A549 (cell line): ENCODE measurements at regions not wholly inside any gene's neighbourhood (a gene's known extent, or its start where the extent isn't known, plus 50 kb on each side); places are given as distances from the start of the nearest gene placed in this dataset.
"Not testable (repeated sequence)": the region's sequence is repeated elsewhere in the genome, so short reads cannot be mapped to it uniquely, and the experiment has no call there.

Experiments used
- ATAC-seq, 2 experiments: fragments of 200-7000 bp in 1 of 2; fragments of >200 bp in 1 of 2; cut with Nextera tagmentation in 1 of 2; cut with Tn5 transposase in 1 of 2; 3 replicates each; pipeline versions ENCODE4 v1.8.0 to v1.9.1; 2018 to 2020; ENCODE audit warnings: mild to moderate bottlenecking in 1 of 2, moderate library complexity in 1 of 2
- CTCF ChIA-PET: fragments of 300-600 bp; sonication (Branson Sonifier 250); formaldehyde crosslinking; extraction: SDS; loops from one replicate; lab custom pipeline; 2021; ENCODE audit warnings: antibody characterized with exemption, inconsistent platforms; lab: Yijun Ruan, JAX
- POLR2A ChIA-PET: fragments of 350-600 bp; formaldehyde crosslinking; extraction: SDS; loops from one replicate; lab custom pipeline; 2021; ENCODE audit warnings: antibody characterized with exemption, inconsistent platforms; lab: Yijun Ruan, JAX
- DNase-seq, 2 experiments: peaks; one replicate each; pipeline versions ENCODE4 v3.0.0 to v3.0.0-alpha.2; 2011 to 2016; ENCODE audit warnings: low read depth in 1 of 2, low spot score in 1 of 2
- FAIRE-seq: peaks from 2 replicates; lab custom pipeline; 2011; peaks lifted over from hg19 to GRCh38; lab: Jason Lieb, UNC
- H3K27ac ChIP-seq, 2 experiments: fragments of >200 bp; sonication (Bioruptor Twin); formaldehyde crosslinking; 3 replicates each; pipeline ENCODE4 v1.5.1; 2016 to 2017
- H3K4me1 ChIP-seq: fragments of >200 bp; sonication (Bioruptor Twin); formaldehyde crosslinking; 3 replicates; pipeline ENCODE4 v1.6.1; 2016
- H3K4me2 ChIP-seq: fragments of >200 bp; sonication (Bioruptor Twin); formaldehyde crosslinking; 3 replicates; pipeline ENCODE4 v1.6.1; 2016
- H3K4me3 ChIP-seq: fragments of >200 bp; sonication (Bioruptor Twin); formaldehyde crosslinking; 3 replicates; pipeline ENCODE4 v1.5.1; 2016
- H3K9me3 ChIP-seq: fragments of >200 bp; sonication (Bioruptor Twin); formaldehyde crosslinking; 3 replicates; pipeline ENCODE4 v1.6.1; 2016
- CBX2 ChIP-seq: fragments of 200-600 bp; sonication (generic); IDR thresholded peaks from 2 replicates; pipeline ENCODE4 v1.6.1; 2016; ENCODE audit warnings: low read depth, mild to moderate bottlenecking, borderline replicate concordance
- CHD4 ChIP-seq: fragments of 200-600 bp; sonication (generic); IDR thresholded peaks from 2 replicates; pipeline ENCODE4 v1.6.1; 2016; ENCODE audit warnings: antibody characterized with exemption, mild to moderate bottlenecking, borderline replicate concordance
- EHF ChIP-seq: fragments of 250-450 bp; sonication (Bioruptor Pico); IDR thresholded peaks from 2 replicates; pipeline ENCODE4 v1.5.0; 2020; ENCODE audit warnings: mild to moderate bottlenecking
- GATA3 ChIP-seq: IDR thresholded peaks from 2 replicates; pipeline ENCODE4 v1.6.1; 2012; ENCODE audit warnings: borderline replicate concordance
- HEYL ChIP-seq: fragments of 250-450 bp; sonication (Bioruptor Pico); IDR thresholded peaks from 2 replicates; pipeline ENCODE4 v1.8.0; 2021; ENCODE audit warnings: mild to moderate bottlenecking, moderate library complexity
- HOXA7 ChIP-seq: fragments of 250-450 bp; sonication (Bioruptor Pico); IDR thresholded peaks from 2 replicates; pipeline ENCODE4 v1.5.0; 2020; ENCODE audit warnings: mild to moderate bottlenecking, moderate library complexity
- HOXB5 ChIP-seq: fragments of 250-450 bp; sonication (Bioruptor Pico); IDR thresholded peaks from 2 replicates; pipeline ENCODE4 v1.5.0; 2020; ENCODE audit warnings: mild to moderate bottlenecking, moderate library complexity
- KDM1A ChIP-seq: fragments of 200-600 bp; sonication (generic); IDR thresholded peaks from 2 replicates; pipeline ENCODE4 v1.6.1; 2016; ENCODE audit warnings: low read depth, mild to moderate bottlenecking
- KDM5A ChIP-seq: fragments of 200-600 bp; sonication (generic); IDR thresholded peaks from 2 replicates; pipeline ENCODE4 v1.6.1; 2016; ENCODE audit warnings: antibody characterized with exemption, mild to moderate bottlenecking
- MAZ ChIP-seq: fragments of 150-350 bp; IDR thresholded peaks from 2 replicates; pipeline ENCODE4 v1.6.1; 2014; ENCODE audit warnings: antibody characterized with exemption, low read depth, low read length, borderline replicate concordance
- NFE2L2 ChIP-seq: fragments of 150-350 bp; conservative IDR thresholded peaks from 2 replicates; pipeline ENCODE4 v1.6.1; 2014; ENCODE audit warnings: low read length
- NR3C1 ChIP-seq: fragments of >200 bp; sonication (Bioruptor Twin); formaldehyde crosslinking; IDR thresholded peaks from 3 replicates; pipeline ENCODE4 v1.6.1; 2017
- PHF8 ChIP-seq: fragments of 200-600 bp; sonication (generic); IDR thresholded peaks from 2 replicates; pipeline ENCODE4 v1.6.1; 2016; ENCODE audit warnings: low read depth, mild to moderate bottlenecking, antibody characterized with exemption, moderate library complexity, borderline replicate concordance
- POLR2A ChIP-seq: IDR thresholded peaks from 2 replicates; pipeline ENCODE4 v1.6.1; 2012; ENCODE audit warnings: mild to moderate bottlenecking, low read length
- POLR2AphosphoS2 ChIP-seq: conservative IDR thresholded peaks from 2 replicates; pipeline ENCODE4 v1.6.1; 2012; ENCODE audit warnings: low read length, improper control_type of control experiment, inconsistent platforms
- RARB ChIP-seq: fragments of 250-450 bp; sonication (Bioruptor Pico); IDR thresholded peaks from 2 replicates; pipeline ENCODE4 v1.8.0; 2021; ENCODE audit warnings: mild to moderate bottlenecking, moderate library complexity
- RCOR1 ChIP-seq: fragments of 150-350 bp; IDR thresholded peaks from 2 replicates; pipeline ENCODE4 v1.6.1; 2014; ENCODE audit warnings: antibody characterized with exemption, low read length, low read depth
- RNF2 ChIP-seq: fragments of 200-600 bp; sonication (generic); IDR thresholded peaks from 2 replicates; pipeline ENCODE4 v1.6.1; 2016; ENCODE audit warnings: low read depth, mild to moderate bottlenecking, antibody characterized with exemption, moderate library complexity, borderline replicate concordance
- SMC3 ChIP-seq: fragments of >200 bp; sonication (Bioruptor Twin); formaldehyde crosslinking; IDR thresholded peaks from 3 replicates; pipeline ENCODE4 v1.6.1; 2018; ENCODE audit warnings: inconsistent platforms
- TFCP2L1 ChIP-seq: fragments of 250-450 bp; sonication (Bioruptor Pico); IDR thresholded peaks from 2 replicates; pipeline ENCODE4 v1.5.0; 2021; ENCODE audit warnings: mild to moderate bottlenecking
- TP53 ChIP-seq: fragments of 250-450 bp; sonication (Bioruptor Pico); IDR thresholded peaks from 2 replicates; pipeline ENCODE4 v1.5.0; 2021; ENCODE audit warnings: mild to moderate bottlenecking, moderate library complexity
- ZFP36 ChIP-seq: fragments of 450-650 bp; IDR thresholded peaks from 2 replicates; pipeline ENCODE4 v1.6.1; 2014; ENCODE audit warnings: borderline replicate concordance; ENCODE audit not compliant: partially characterized antibody
- ZNF302 ChIP-seq: fragments of 250-450 bp; sonication (Bioruptor Pico); IDR thresholded peaks from 2 replicates; pipeline ENCODE4 v1.9.0; 2021; ENCODE audit warnings: inconsistent platforms, mild to moderate bottlenecking, moderate library complexity
- ZSCAN20 ChIP-seq: fragments of 250-450 bp; sonication (Bioruptor Pico); IDR thresholded peaks from 2 replicates; pipeline ENCODE4 v1.8.0; 2022; ENCODE audit warnings: mild to moderate bottlenecking, moderate library complexity
- WGBS: methylation state at CpG from one replicate; pipeline ENCODE4 v1.1.6; 2017; ENCODE audit errors: missing lambda C conversion rate; 5-methylcytosine and 5-hydroxymethylcytosine counted together
- TF ChIP-seq, protein P1 (sequence below): fragments of >200 bp; sonication (Bioruptor Twin); formaldehyde crosslinking; IDR thresholded peaks from 3 replicates; pipeline ENCODE4 v1.6.1; 2016
- TF ChIP-seq, protein P2 (sequence below): fragments of >200 bp; sonication (Bioruptor Twin); formaldehyde crosslinking; IDR thresholded peaks from 3 replicates; pipeline ENCODE4 v1.5.1; 2016

DNA sequence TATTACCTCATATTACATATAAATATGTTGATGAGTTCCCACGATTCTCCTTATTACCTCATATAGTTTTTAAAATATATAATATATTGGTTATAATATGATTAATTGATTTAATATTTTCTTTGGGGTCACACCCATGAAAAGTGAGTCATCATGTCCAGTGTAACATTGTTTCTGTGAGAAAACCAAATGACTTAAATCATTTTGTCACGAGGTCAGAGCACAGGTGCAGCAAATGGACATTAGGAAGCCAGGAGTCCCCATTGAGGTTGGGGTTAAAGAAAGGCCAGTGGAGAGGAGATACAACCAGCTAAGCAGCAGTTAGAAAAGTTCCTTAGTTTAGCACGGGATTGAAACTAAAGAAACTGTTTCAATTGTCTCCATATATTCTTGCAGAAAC lies 133.9 kb upstream of the RAPGEF2 start:
- POLR2A ChIA-PET: no interaction called here
- H3K4me1 ChIP-seq: no peaks in the 10 kb centered on the region
- no peak overlapping the region for H3K27ac ChIP-seq
- H3K9me3 ChIP-seq: no peaks in the 10 kb centered on the region
- TF ChIP-seq PHF8: no peak
- no peak for TF ChIP-seq RCOR1
- no peak for TF ChIP-seq CBX2
- TF ChIP-seq, protein P1, sequence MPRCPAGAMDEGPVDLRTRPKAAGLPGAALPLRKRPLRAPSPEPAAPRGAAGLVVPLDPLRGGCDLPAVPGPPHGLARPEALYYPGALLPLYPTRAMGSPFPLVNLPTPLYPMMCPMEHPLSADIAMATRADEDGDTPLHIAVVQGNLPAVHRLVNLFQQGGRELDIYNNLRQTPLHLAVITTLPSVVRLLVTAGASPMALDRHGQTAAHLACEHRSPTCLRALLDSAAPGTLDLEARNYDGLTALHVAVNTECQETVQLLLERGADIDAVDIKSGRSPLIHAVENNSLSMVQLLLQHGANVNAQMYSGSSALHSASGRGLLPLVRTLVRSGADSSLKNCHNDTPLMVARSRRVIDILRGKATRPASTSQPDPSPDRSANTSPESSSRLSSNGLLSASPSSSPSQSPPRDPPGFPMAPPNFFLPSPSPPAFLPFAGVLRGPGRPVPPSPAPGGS: no peak
- TF ChIP-seq EHF (CRISPR knock-in tag): no peak
- TF ChIP-seq HEYL: no peak
- TF ChIP-seq KDM1A: no peak
- no peak for TF ChIP-seq POLR2A
- TF ChIP-seq GATA3: no peak
- TF ChIP-seq, protein P2, sequence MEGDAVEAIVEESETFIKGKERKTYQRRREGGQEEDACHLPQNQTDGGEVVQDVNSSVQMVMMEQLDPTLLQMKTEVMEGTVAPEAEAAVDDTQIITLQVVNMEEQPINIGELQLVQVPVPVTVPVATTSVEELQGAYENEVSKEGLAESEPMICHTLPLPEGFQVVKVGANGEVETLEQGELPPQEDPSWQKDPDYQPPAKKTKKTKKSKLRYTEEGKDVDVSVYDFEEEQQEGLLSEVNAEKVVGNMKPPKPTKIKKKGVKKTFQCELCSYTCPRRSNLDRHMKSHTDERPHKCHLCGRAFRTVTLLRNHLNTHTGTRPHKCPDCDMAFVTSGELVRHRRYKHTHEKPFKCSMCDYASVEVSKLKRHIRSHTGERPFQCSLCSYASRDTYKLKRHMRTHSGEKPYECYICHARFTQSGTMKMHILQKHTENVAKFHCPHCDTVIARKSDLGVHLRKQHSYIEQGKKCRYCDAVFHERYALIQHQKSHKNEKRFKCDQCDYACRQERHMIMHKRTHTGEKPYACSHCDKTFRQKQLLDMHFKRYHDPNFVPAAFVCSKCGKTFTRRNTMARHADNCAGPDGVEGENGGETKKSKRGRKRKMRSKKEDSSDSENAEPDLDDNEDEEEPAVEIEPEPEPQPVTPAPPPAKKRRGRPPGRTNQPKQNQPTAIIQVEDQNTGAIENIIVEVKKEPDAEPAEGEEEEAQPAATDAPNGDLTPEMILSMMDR: no peak
- TF ChIP-seq RNF2: no peak
- TF ChIP-seq POLR2AphosphoS2: no peak
- no peak overlapping the region for H3K4me3 ChIP-seq
- WGBS: 62% methylated on average over 3 of the region's 3 CpGs
- no peak for ATAC-seq
- FAIRE-seq: no peak
- CTCF ChIA-PET: interaction anchor here (0.5 to 1.0 kb wide), 2 partner anchors 135 to 162 kb away, joined by 3 read pairs; no protein-coding TSS in a partner anchor
- no peak for DNase-seq
- H3K4me2 ChIP-seq: no peak overlapping the region

GRCh38 chr4:158970812-158971211 lies 132.1 kb upstream of the RAPGEF2 start:
- no peak for DNase-seq
- CTCF ChIA-PET: interaction anchor here (1.1 kb wide), 1 partner anchor 232 kb away, joined by 3 read pairs; no protein-coding TSS in a partner anchor
- Histone ChIP-seq H3K9me3 (no peaks in the 10 kb centered on the region), H3K4me2 (no peak overlapping the region)
- no peak for FAIRE-seq
- TF ChIP-seq ZNF302 (CRISPR knock-in tag): no peak
- TF ChIP-seq RARB (CRISPR knock-in tag): no peak
- no peak for TF ChIP-seq ZSCAN20 (CRISPR knock-in tag)
- TF ChIP-seq TP53: no peak
- no peak for TF ChIP-seq GATA3
- no peak for TF ChIP-seq NR3C1
- no peak for TF ChIP-seq HOXB5
- no peak for TF ChIP-seq CHD4
- TF ChIP-seq TFCP2L1 (CRISPR knock-in tag): no peak
- TF ChIP-seq ZFP36: no peak
- no peak for TF ChIP-seq MAZ
- TF ChIP-seq, protein P1: no peak
- TF ChIP-seq, protein P2: no peak
- no peak for TF ChIP-seq HOXA7 (CRISPR knock-in tag)
- TF ChIP-seq SMC3: no peak
- no peak for TF ChIP-seq NFE2L2
- TF ChIP-seq KDM5A: no peak
- TF ChIP-seq, all 56 proteins: peak for 0
- no peak for ATAC-seq
- WGBS: 64% methylated on average over 3 of the region's 3 CpGs
- no peak overlapping the region for H3K4me3 ChIP-seq
- no peaks in the 10 kb centered on the region for H3K4me1 ChIP-seq
- H3K27ac ChIP-seq: no peak overlapping the region
- POLR2A ChIA-PET: no interaction called here

DNA sequence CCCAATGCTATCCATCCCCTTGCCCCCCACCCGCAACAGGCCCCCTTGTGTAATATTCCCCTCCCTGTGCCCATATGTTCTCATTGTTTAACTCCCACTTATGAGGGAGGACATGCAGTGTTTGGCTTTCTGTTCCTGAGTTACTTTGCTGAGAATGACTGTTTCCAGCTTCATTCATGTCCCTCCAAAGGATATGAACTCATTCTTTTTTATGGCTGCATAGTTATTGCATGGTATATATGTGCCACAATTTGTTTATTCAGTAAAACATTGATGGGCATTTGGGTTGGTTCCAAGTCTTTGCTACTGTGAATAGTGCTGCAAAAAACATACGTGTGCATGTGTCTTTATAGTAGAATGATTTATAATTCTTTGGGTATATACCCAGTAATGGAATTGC lies 128.4 kb upstream of the RAPGEF2 start:
- WGBS: 87% methylated on average over 2 of the region's 2 CpGs
- H3K4me3 ChIP-seq, ATAC-seq, H3K9me3 ChIP-seq, DNase-seq, CTCF ChIA-PET, H3K4me1 ChIP-seq, H3K27ac ChIP-seq, H3K4me2 ChIP-seq, FAIRE-seq, POLR2A ChIA-PET: not testable (repeated sequence)

GRCh38 chr4:158980711-158981110 lies 122.2 kb upstream of the RAPGEF2 start:
- WGBS: 95% methylated on average over 5 of the region's 5 CpGs

More at GRCh38 chr4:158980711-158981110, 122.2 kb upstream of the RAPGEF2 start:
- H3K4me2 ChIP-seq, H3K4me3 ChIP-seq, ATAC-seq, H3K4me1 ChIP-seq, DNase-seq, CTCF ChIA-PET, FAIRE-seq, H3K27ac ChIP-seq, H3K9me3 ChIP-seq, POLR2A ChIA-PET: not testable (repeated sequence)
